ENCODE measurements at regions not wholly inside any gene's neighbourhood (a gene's known extent, or its start where the extent isn't known, plus 50 kb on each side); places are given as distances from the start of the nearest gene placed in this dataset.

- in situ Hi-C loops (cut with MboI; ENCODE audit: low pct_unique_long_range_greater_than_20kb, low sequenced_read_pairs, unreplicated experiment): no loop called here
- no peak for TF ChIP-seq CTCF (IDR thresholded peaks at IDR 0.05; ENCODE audit: extremely low read depth, insufficient read depth, missing control alignments)
- no peak for DNase-seq (ENCODE audit: low spot score)
These were observed 293.3 kb upstream of the RGMA start for GRCh38 chr15:93382200-93382820.

- no peak for DNase-seq (ENCODE audit: low spot score)
- no peak for TF ChIP-seq CTCF (IDR thresholded peaks at IDR 0.05; ENCODE audit: extremely low read depth, insufficient read depth, missing control alignments)
- in situ Hi-C loops (cut with MboI; ENCODE audit: low pct_unique_long_range_greater_than_20kb, low sequenced_read_pairs, unreplicated experiment): no loop called here
These were observed 289.5 kb upstream of the RGMA start for GRCh38 chr15:93378558-93378957.

GRCh38 chr15:93372865-93373223, 283.8 kb upstream of the RGMA start:
- no peak for TF ChIP-seq CTCF (IDR thresholded peaks at IDR 0.05; ENCODE audit: extremely low read depth, insufficient read depth, missing control alignments)
- no peak for DNase-seq (ENCODE audit: low spot score)
- in situ Hi-C loops (cut with MboI; ENCODE audit: low pct_unique_long_range_greater_than_20kb, low sequenced_read_pairs, unreplicated experiment): no loop called here

- in situ Hi-C loops (cut with MboI; ENCODE audit: low pct_unique_long_range_greater_than_20kb, low sequenced_read_pairs, unreplicated experiment): no loop called here
- no peak for TF ChIP-seq CTCF (IDR thresholded peaks at IDR 0.05; ENCODE audit: extremely low read depth, insufficient read depth, missing control alignments)
- DNase-seq (ENCODE audit: low spot score): no peak
These were observed 283.3 kb upstream of the RGMA start for GRCh38 chr15:93372208-93372864.

GRCh38 chr15:93366387-93367100, 277.5 kb upstream of the RGMA start:
- in situ Hi-C loops (cut with MboI; ENCODE audit: low pct_unique_long_range_greater_than_20kb, low sequenced_read_pairs, unreplicated experiment): no loop called here
- no peak for DNase-seq (ENCODE audit: low spot score)
- TF ChIP-seq CTCF (IDR thresholded peaks at IDR 0.05; ENCODE audit: extremely low read depth, insufficient read depth, missing control alignments): no peak

- no peak for DNase-seq (ENCODE audit: low spot score)
- no peak for TF ChIP-seq CTCF (IDR thresholded peaks at IDR 0.05; ENCODE audit: extremely low read depth, insufficient read depth, missing control alignments)
- in situ Hi-C loops (cut with MboI; ENCODE audit: low pct_unique_long_range_greater_than_20kb, low sequenced_read_pairs, unreplicated experiment): no loop called here
These were observed 273.8 kb upstream of the RGMA start for GRCh38 chr15:93362821-93363220.

Measured in GM13977 (cell line).